ENCODE measurements at regions not wholly inside any gene's neighbourhood (a gene's known extent, or its start where the extent isn't known, plus 50 kb on each side); places are given as distances from the start of the nearest gene placed in this dataset.

DNA sequence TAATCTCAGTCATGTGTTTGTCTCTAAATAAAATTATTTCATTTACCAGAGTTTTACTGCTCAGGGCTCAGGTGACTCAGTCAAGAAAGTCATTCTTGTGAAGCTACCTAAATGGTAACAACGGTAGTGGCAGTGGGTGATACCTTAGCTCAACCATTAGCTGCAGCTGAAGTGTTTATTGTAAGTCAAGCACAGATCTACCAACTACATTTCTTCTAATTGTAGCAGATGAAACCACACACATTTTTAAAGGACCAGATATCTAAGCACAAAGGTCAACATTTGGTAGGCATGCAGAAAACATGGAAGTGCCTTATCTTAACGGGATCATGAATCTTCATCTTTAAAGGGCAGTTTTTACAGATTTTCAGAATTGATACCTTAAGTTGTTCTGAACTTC, 79.1 kb downstream of the FAT4 start:
- no peak for TF ChIP-seq CTCF (IDR thresholded peaks at IDR 0.05; ENCODE audit: low read depth, low read length, poor library complexity, severe bottlenecking)
- no peak for TF ChIP-seq EZH2phosphoT487 (IDR thresholded peaks at IDR 0.05; ENCODE audit: borderline replicate concordance, low read length)
